DOHH2 (cell line): ENCODE measurements at regions not wholly inside any gene's neighbourhood (a gene's known extent, or its start where the extent isn't known, plus 50 kb on each side); places are given as distances from the start of the nearest gene placed in this dataset.

Experiments used
- CTCF ChIP-seq: fragments of 200-600 bp; sonication (generic); IDR thresholded peaks from one replicate; pipeline ENCODE4 v1.5.1; 2014; ENCODE audit warnings: antibody characterized with exemption, mild to moderate bottlenecking, low read depth, low read length; ENCODE audit not compliant: poor library complexity, severe bottlenecking
- EZH2phosphoT487 ChIP-seq: fragments of 200-600 bp; sonication (generic); IDR thresholded peaks from 2 replicates; pipeline ENCODE4 v1.6.1; 2017; ENCODE audit warnings: borderline replicate concordance, mild to moderate bottlenecking, antibody characterized with exemption, low read length, moderate library complexity, mixed read lengths

GRCh38 chrX:45584717-45585116 is 384.0 kb upstream of the DIPK2B start:
- TF ChIP-seq CTCF (no peak), EZH2phosphoT487 (no peak)
